ENCODE measurements at regions not wholly inside any gene's neighbourhood (a gene's known extent, or its start where the extent isn't known, plus 50 kb on each side); places are given as distances from the start of the nearest gene placed in this dataset.

DNA sequence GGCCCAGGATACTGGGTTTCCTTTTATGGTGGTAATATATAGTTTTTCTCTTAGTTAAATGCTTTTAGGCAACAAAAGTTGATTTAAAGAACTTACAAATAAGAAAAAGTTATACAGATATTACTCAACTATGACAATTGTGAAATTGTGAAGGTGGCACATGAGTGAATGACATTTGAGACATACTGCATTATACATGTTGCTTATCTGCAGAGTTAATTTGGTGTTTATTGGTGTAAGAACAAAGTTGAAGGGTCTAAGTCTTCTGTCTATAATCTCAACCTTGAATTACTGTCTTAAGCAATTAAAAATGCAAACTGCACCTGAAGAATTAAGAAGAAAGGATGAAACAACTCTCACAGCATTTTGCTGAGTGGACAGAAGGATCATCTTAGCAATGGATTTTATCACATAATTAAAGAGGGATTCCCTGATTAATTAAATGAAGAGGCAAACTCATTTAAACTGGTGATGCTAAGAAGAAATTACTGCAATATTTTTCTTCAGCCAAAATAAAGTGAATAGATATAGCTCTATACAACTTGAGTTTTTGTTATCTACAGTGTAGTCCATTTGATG lies 298.9 kb upstream of the TGFBR2 start:
- Histone ChIP-seq H3K4me3 (ENCODE audit: low read length) (no peak overlapping the region), H3K27me3 (ENCODE audit: control insufficient read depth, insufficient read depth, low read length) (no peaks in the 10 kb centered on the region), H3K9me3 (ENCODE audit: control insufficient read depth, low read depth, low read length) (no peaks in the 10 kb centered on the region), H3K9ac (ENCODE audit: low read length) (no peak overlapping the region), H3K27ac (ENCODE audit: low read length) (no peak overlapping the region), H3K4me1 (ENCODE audit: control insufficient read depth, low read depth, low read length) (no peaks in the 10 kb centered on the region), H3K36me3 (ENCODE audit: control insufficient read depth, low read depth, low read length) (no peaks in the 10 kb centered on the region)

- H3K9me3 ChIP-seq (ENCODE audit: control insufficient read depth, low read depth, low read length): no peaks in the 10 kb centered on the region
- no peak overlapping the region for H3K4me3 ChIP-seq (ENCODE audit: low read length)
- no peaks in the 10 kb centered on the region for H3K36me3 ChIP-seq (ENCODE audit: control insufficient read depth, low read depth, low read length)
- no peaks in the 10 kb centered on the region for H3K27me3 ChIP-seq (ENCODE audit: control insufficient read depth, insufficient read depth, low read length)
- H3K9ac ChIP-seq (ENCODE audit: low read length): no peak overlapping the region
- H3K27ac ChIP-seq (ENCODE audit: low read length): no peak overlapping the region
- H3K4me1 ChIP-seq (ENCODE audit: control insufficient read depth, low read depth, low read length): no peaks in the 10 kb centered on the region
Observed at GRCh38 chr3:30308131-30308530, 298.3 kb upstream of the TGFBR2 start.

GRCh38 chr3:30309961-30310954 lies 296.1 kb upstream of the TGFBR2 start:
- Histone ChIP-seq H3K9me3 (ENCODE audit: control insufficient read depth, low read depth, low read length) (no peaks in the 10 kb centered on the region), H3K27ac (ENCODE audit: low read length) (no peak overlapping the region), H3K27me3 (ENCODE audit: control insufficient read depth, insufficient read depth, low read length) (no peaks in the 10 kb centered on the region), H3K4me1 (ENCODE audit: control insufficient read depth, low read depth, low read length) (no peaks in the 10 kb centered on the region), H3K4me3 (ENCODE audit: low read length) (no peak overlapping the region), H3K9ac (ENCODE audit: low read length) (no peak overlapping the region), H3K36me3 (ENCODE audit: control insufficient read depth, low read depth, low read length) (no peaks in the 10 kb centered on the region)

GRCh38 chr3:30311781-30312180 lies 294.6 kb upstream of the TGFBR2 start:
- Histone ChIP-seq H3K36me3 (ENCODE audit: control insufficient read depth, low read depth, low read length) (no peaks in the 10 kb centered on the region), H3K9ac (ENCODE audit: low read length) (no peak overlapping the region), H3K4me1 (ENCODE audit: control insufficient read depth, low read depth, low read length) (no peaks in the 10 kb centered on the region), H3K9me3 (ENCODE audit: control insufficient read depth, low read depth, low read length) (no peaks in the 10 kb centered on the region), H3K27ac (ENCODE audit: low read length) (no peak overlapping the region), H3K4me3 (ENCODE audit: low read length) (no peak overlapping the region), H3K27me3 (ENCODE audit: control insufficient read depth, insufficient read depth, low read length) (no peaks in the 10 kb centered on the region)

- Histone ChIP-seq H3K27ac (ENCODE audit: low read length) (no peak overlapping the region), H3K36me3 (ENCODE audit: control insufficient read depth, low read depth, low read length) (no peaks in the 10 kb centered on the region)
Observed at GRCh38 chr3:30313840-30314239, 292.6 kb upstream of the TGFBR2 start.

DNA sequence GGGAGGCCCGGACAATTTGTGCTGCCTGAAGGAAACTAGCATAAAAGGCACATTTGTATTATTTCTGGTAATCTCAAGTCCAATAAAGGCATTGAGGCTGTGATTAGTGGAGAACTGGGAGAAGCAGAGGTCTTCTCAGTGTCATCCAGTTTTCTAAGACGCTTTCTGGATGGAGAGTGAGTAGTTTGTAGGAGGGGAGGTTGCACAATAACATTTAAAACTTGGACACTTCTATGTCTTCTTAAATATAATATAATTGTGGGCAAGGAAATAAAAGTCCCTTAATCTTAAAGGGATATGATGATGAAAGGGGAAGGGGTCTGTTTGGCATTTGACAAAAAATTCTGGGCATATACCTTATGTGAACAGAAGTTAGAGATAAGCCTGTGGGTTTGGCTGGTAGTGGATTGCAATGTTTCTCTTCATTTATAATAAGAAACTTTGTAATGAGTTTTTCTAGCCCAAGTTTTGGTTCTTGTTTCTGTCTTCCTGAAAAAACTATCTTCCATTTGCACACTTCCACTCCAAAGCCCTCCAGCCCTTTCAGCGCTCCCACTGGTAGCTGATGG lies 291.6 kb upstream of the TGFBR2 start:
- no peaks in the 10 kb centered on the region for H3K36me3 ChIP-seq (ENCODE audit: control insufficient read depth, low read depth, low read length)
- H3K27ac ChIP-seq (ENCODE audit: low read length): no peak overlapping the region
- no peak overlapping the region for H3K4me3 ChIP-seq (ENCODE audit: low read length)
- no peak overlapping the region for H3K9ac ChIP-seq (ENCODE audit: low read length)
- H3K9me3 ChIP-seq (ENCODE audit: control insufficient read depth, low read depth, low read length): peaks cover 2% of the 10 kb centered on the region
- H3K27me3 ChIP-seq (ENCODE audit: control insufficient read depth, insufficient read depth, low read length): no peaks in the 10 kb centered on the region
- no peaks in the 10 kb centered on the region for H3K4me1 ChIP-seq (ENCODE audit: control insufficient read depth, low read depth, low read length)

More at GRCh38 chr3:30313840-30314239, 292.6 kb upstream of the TGFBR2 start:
- H3K4me1 ChIP-seq (ENCODE audit: control insufficient read depth, low read depth, low read length): no peaks in the 10 kb centered on the region
- H3K27me3 ChIP-seq (ENCODE audit: control insufficient read depth, insufficient read depth, low read length): no peaks in the 10 kb centered on the region
- H3K9me3 ChIP-seq (ENCODE audit: control insufficient read depth, low read depth, low read length): peaks cover 2% of the 10 kb centered on the region
- H3K9ac ChIP-seq (ENCODE audit: low read length): no peak overlapping the region
- no peak overlapping the region for H3K4me3 ChIP-seq (ENCODE audit: low read length)

DNA sequence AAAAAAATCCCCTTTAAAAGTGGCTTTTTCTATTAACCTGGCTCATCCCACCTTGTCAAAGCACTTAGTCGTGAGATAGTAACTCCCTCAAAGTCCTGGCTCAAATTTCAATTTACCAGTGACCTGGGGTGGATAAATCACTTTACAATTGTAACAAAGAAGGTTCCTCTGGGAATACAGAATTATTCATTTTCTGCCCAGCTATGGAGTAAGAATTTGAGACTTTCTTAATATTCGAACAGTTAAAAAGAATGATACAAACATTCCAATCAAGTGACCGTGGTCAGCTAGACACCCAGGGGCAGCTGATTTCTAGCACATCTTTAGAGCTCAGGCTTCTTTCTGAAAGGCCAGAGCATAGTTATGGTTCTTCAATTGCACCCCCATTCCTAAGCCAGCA lies 291.0 kb upstream of the TGFBR2 start:
- Histone ChIP-seq H3K27me3 (ENCODE audit: control insufficient read depth, insufficient read depth, low read length) (no peaks in the 10 kb centered on the region), H3K36me3 (ENCODE audit: control insufficient read depth, low read depth, low read length) (no peaks in the 10 kb centered on the region), H3K4me3 (ENCODE audit: low read length) (no peak overlapping the region), H3K4me1 (ENCODE audit: control insufficient read depth, low read depth, low read length) (no peaks in the 10 kb centered on the region), H3K9ac (ENCODE audit: low read length) (no peak overlapping the region), H3K9me3 (ENCODE audit: control insufficient read depth, low read depth, low read length) (peaks cover 2% of the 10 kb centered on the region), H3K27ac (ENCODE audit: low read length) (no peak overlapping the region)

DNA sequence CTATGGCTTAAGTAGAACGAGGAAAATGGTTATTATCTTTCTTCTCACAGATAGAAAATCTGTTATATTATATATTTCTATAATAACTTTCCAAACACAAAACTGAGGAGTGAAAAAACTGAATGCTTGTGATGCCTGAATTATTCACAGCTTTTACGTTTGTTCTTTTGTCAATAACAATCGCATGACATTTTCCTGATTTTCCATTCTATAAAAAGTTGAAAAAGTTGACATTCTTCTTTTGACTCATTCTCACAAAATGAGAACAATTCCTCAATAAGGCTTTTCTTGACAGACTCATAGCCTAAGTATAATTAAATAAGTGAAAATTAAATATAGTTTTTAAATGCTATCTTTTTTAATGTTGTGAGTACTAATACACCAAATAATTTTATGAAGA lies 288.8 kb upstream of the TGFBR2 start:
- Histone ChIP-seq H3K4me3 (ENCODE audit: low read length) (no peak overlapping the region), H3K4me1 (ENCODE audit: control insufficient read depth, low read depth, low read length) (no peaks in the 10 kb centered on the region), H3K36me3 (ENCODE audit: control insufficient read depth, low read depth, low read length) (no peaks in the 10 kb centered on the region), H3K27me3 (ENCODE audit: control insufficient read depth, insufficient read depth, low read length) (no peaks in the 10 kb centered on the region), H3K9me3 (ENCODE audit: control insufficient read depth, low read depth, low read length) (peaks cover 2% of the 10 kb centered on the region), H3K27ac (ENCODE audit: low read length) (no peak overlapping the region), H3K9ac (ENCODE audit: low read length) (no peak overlapping the region)

- Histone ChIP-seq H3K9me3 (ENCODE audit: control insufficient read depth, low read depth, low read length) (peaks cover 2% of the 10 kb centered on the region), H3K36me3 (ENCODE audit: control insufficient read depth, low read depth, low read length) (no peaks in the 10 kb centered on the region), H3K27ac (ENCODE audit: low read length) (no peak overlapping the region), H3K4me3 (ENCODE audit: low read length) (no peak overlapping the region), H3K9ac (ENCODE audit: low read length) (no peak overlapping the region), H3K4me1 (ENCODE audit: control insufficient read depth, low read depth, low read length) (no peaks in the 10 kb centered on the region), H3K27me3 (ENCODE audit: control insufficient read depth, insufficient read depth, low read length) (no peaks in the 10 kb centered on the region)
Observed at GRCh38 chr3:30318110-30318509, 288.3 kb upstream of the TGFBR2 start.

GRCh38 chr3:30319713-30320112 lies 286.7 kb upstream of the TGFBR2 start:
- Histone ChIP-seq H3K36me3 (ENCODE audit: control insufficient read depth, low read depth, low read length) (no peaks in the 10 kb centered on the region), H3K9me3 (ENCODE audit: control insufficient read depth, low read depth, low read length) (peaks cover 2% of the 10 kb centered on the region), H3K9ac (ENCODE audit: low read length) (no peak overlapping the region), H3K4me1 (ENCODE audit: control insufficient read depth, low read depth, low read length) (no peaks in the 10 kb centered on the region), H3K4me3 (ENCODE audit: low read length) (no peak overlapping the region), H3K27me3 (ENCODE audit: control insufficient read depth, insufficient read depth, low read length) (no peaks in the 10 kb centered on the region), H3K27ac (ENCODE audit: low read length) (no peak overlapping the region)

GRCh38 chr3:30320392-30320791 lies 286.0 kb upstream of the TGFBR2 start:
- Histone ChIP-seq H3K9ac (ENCODE audit: low read length) (no peak overlapping the region), H3K27me3 (ENCODE audit: control insufficient read depth, insufficient read depth, low read length) (no peaks in the 10 kb centered on the region), H3K36me3 (ENCODE audit: control insufficient read depth, low read depth, low read length) (no peaks in the 10 kb centered on the region), H3K27ac (ENCODE audit: low read length) (no peak overlapping the region), H3K9me3 (ENCODE audit: control insufficient read depth, low read depth, low read length) (peaks cover 2% of the 10 kb centered on the region), H3K4me1 (ENCODE audit: control insufficient read depth, low read depth, low read length) (no peaks in the 10 kb centered on the region), H3K4me3 (ENCODE audit: low read length) (no peak overlapping the region)

Measured in iPS-18a (cell line).